H1 (cell line): ENCODE measurements at regions not wholly inside any gene's neighbourhood (a gene's known extent, or its start where the extent isn't known, plus 50 kb on each side); places are given as distances from the start of the nearest gene placed in this dataset.

Source experiments
- CTCF ChIA-PET: fragments of 300-600 bp; sonication (Branson Sonifier 250); formaldehyde crosslinking; loops from one replicate; lab custom pipeline; 2021; ENCODE audit not compliant: partially characterized antibody; lab: Charles Lee
- POLR2A ChIA-PET: fragments of 300-600 bp; sonication (Branson Sonifier 250); formaldehyde crosslinking; loops from one replicate; lab custom pipeline; 2021; ENCODE audit warnings: inconsistent platforms; ENCODE audit not compliant: partially characterized antibody; lab: Charles Lee
- DNase-seq, 2 experiments: peaks; one replicate each; pipeline versions ENCODE4 v3.0.0 to v3.0.0-alpha.2; 2010 to 2022; ENCODE audit warnings: low spot score in 2 of 2, low read depth in 1 of 2, mixed read lengths in 1 of 2
- FAIRE-seq: peaks from 2 replicates; lab custom pipeline; 2011; peaks lifted over from hg19 to GRCh38; lab: Jason Lieb, UNC
- H2AFZ ChIP-seq: 2 replicates; pipeline ENCODE4 v1.8.1; 2012; ENCODE audit warnings: low read length, inconsistent platforms
- H2AK5ac ChIP-seq: 2 replicates; pipeline ENCODE4 v1.6.1; 2013; ENCODE audit warnings: low read depth, low read length
- H2BK120ac ChIP-seq: replicated peaks from 2 replicates; pipeline ENCODE3; 2013; ENCODE audit warnings: low read depth, low read length, inconsistent platforms
- H2BK12ac ChIP-seq: 2 replicates; pipeline ENCODE4 v1.6.1; 2013; ENCODE audit warnings: low read depth, low read length
- H2BK15ac ChIP-seq: 2 replicates; pipeline ENCODE4 v1.6.1; 2013; ENCODE audit warnings: low read length
- H2BK20ac ChIP-seq: 2 replicates; pipeline ENCODE4 v1.6.1; 2013; ENCODE audit warnings: low read length
- H2BK5ac ChIP-seq: 2 replicates; pipeline ENCODE4 v1.6.1; 2013; ENCODE audit warnings: low read depth, low read length
- H3K14ac ChIP-seq: 2 replicates; pipeline ENCODE4 v1.6.1; 2013; ENCODE audit warnings: inconsistent platforms; ENCODE audit not compliant: insufficient read length
- H3K18ac ChIP-seq: 2 replicates; pipeline ENCODE4 v1.6.1; 2013; ENCODE audit warnings: low read length; ENCODE audit errors: extremely low read depth
- H3K23ac ChIP-seq: 2 replicates; pipeline ENCODE4 v1.6.1; 2013; ENCODE audit warnings: inconsistent platforms; ENCODE audit not compliant: insufficient read length
- H3K23me2 ChIP-seq: 2 replicates; pipeline ENCODE4 v1.6.1; 2013; ENCODE audit warnings: low read depth, low read length
- H3K27ac ChIP-seq: 2 replicates; pipeline ENCODE4 v1.6.1; 2011; ENCODE audit warnings: low read depth, low read length, inconsistent platforms
- H3K27me3 ChIP-seq, 4 experiments: replicated peaks in 1 of 4; 1 replicate in 1 of 4; 2 replicates in 3 of 4; pipeline versions ENCODE4 v1.6.1 to v1.8.1; 2011 to 2013; ENCODE audit warnings: low read length in 3 of 4, mild to moderate bottlenecking in 3 of 4, inconsistent platforms in 2 of 4, mixed read lengths in 2 of 4, moderate library complexity in 1 of 4; ENCODE audit not compliant: control insufficient read depth in 3 of 4, insufficient read depth in 3 of 4; ENCODE audit errors: extremely low read depth in 1 of 4
- H3K36me3 ChIP-seq, 4 experiments: 2 replicates each; pipeline versions ENCODE4 v1.6.1 to v1.8.1; 2011 to 2013; ENCODE audit warnings: mild to moderate bottlenecking in 4 of 4, low read length in 3 of 4, moderate library complexity in 2 of 4, control low read depth in 1 of 4, inconsistent platforms in 1 of 4; ENCODE audit not compliant: insufficient read depth in 4 of 4, control insufficient read depth in 2 of 4
- H3K4ac ChIP-seq: replicated peaks from 2 replicates; pipeline ENCODE3; 2013; ENCODE audit warnings: low read length, low read depth, mixed read lengths, inconsistent platforms; ENCODE audit not compliant: insufficient read length
- H3K4me1 ChIP-seq, 4 experiments: replicated peaks in 1 of 4; 1 replicate in 1 of 4; 2 replicates in 3 of 4; pipeline versions ENCODE4 v1.6.1 to v1.8.1; 2011 to 2013; ENCODE audit warnings: low read length in 3 of 4, inconsistent platforms in 2 of 4, mixed read lengths in 1 of 4; ENCODE audit not compliant: insufficient read depth in 4 of 4, control insufficient read depth in 3 of 4
- H3K4me2 ChIP-seq, 2 experiments: 2 replicates each; pipeline versions ENCODE4 v1.6.1 to v1.8.1; 2011 to 2013; ENCODE audit warnings: low read depth in 2 of 2, low read length in 2 of 2, control low read depth in 1 of 2, inconsistent platforms in 1 of 2, mild to moderate bottlenecking in 1 of 2; ENCODE audit not compliant: insufficient read depth in 1 of 2
- H3K4me3 ChIP-seq, 4 experiments: fragments of 200-600, 300-600 bp in 1 of 4; sonication (generic), shearing (Covaris generic), sonication (Bioruptor Twin) in 1 of 4; 2 replicates each; pipeline versions ENCODE4 v1.5.1 to v1.8.1; 2011 to 2016; ENCODE audit warnings: low read length in 4 of 4, low read depth in 3 of 4, control low read depth in 2 of 4, inconsistent platforms in 2 of 4, mild to moderate bottlenecking in 2 of 4, mixed read lengths in 1 of 4, moderate library complexity in 1 of 4; ENCODE audit not compliant: insufficient read depth in 2 of 4; ENCODE audit errors: extremely low read depth in 1 of 4
- H3K56ac ChIP-seq: replicated peaks from 2 replicates; pipeline ENCODE3; 2013; ENCODE audit warnings: low read depth, mild to moderate bottlenecking, mixed read lengths, low read length, inconsistent platforms; ENCODE audit not compliant: insufficient read length
- H3K79me1 ChIP-seq: 2 replicates; pipeline ENCODE4 v1.6.1; 2013; ENCODE audit warnings: low read depth, low read length, control low read depth
- H3K79me2 ChIP-seq, 2 experiments: 2 replicates each; pipeline versions ENCODE4 v1.6.1 to v1.8.1; 2012 to 2013; ENCODE audit warnings: low read length in 2 of 2, mild to moderate bottlenecking in 2 of 2, inconsistent platforms in 1 of 2; ENCODE audit not compliant: insufficient read depth in 2 of 2, control insufficient read depth in 1 of 2
- H3K9ac ChIP-seq, 4 experiments: replicated peaks in 1 of 4; 1 replicate in 1 of 4; 2 replicates in 3 of 4; pipeline versions ENCODE4 v1.6.1 to v1.8.1; 2011 to 2013; ENCODE audit warnings: low read depth in 3 of 4, low read length in 3 of 4, control low read depth in 2 of 4, mild to moderate bottlenecking in 2 of 4, moderate library complexity in 2 of 4, inconsistent platforms in 1 of 4; ENCODE audit errors: extremely low read depth in 1 of 4
- H3K9me3 ChIP-seq, 2 experiments: 2 replicates each; pipeline versions ENCODE4 v1.6.1 to v1.8.1; 2012 to 2013; ENCODE audit warnings: mild to moderate bottlenecking in 2 of 2, moderate library complexity in 2 of 2, control low read depth in 1 of 2, inconsistent platforms in 1 of 2, low read depth in 1 of 2, low read length in 1 of 2, mixed read lengths in 1 of 2; ENCODE audit not compliant: insufficient read depth in 2 of 2
- H4K20me1 ChIP-seq, 2 experiments: replicated peaks in 1 of 2; 2 replicates each; pipeline versions ENCODE3 to v1.8.1; 2011 to 2013; ENCODE audit warnings: inconsistent platforms in 2 of 2, low read length in 2 of 2, mild to moderate bottlenecking in 1 of 2; ENCODE audit not compliant: insufficient read depth in 2 of 2, control insufficient read depth in 1 of 2
- H4K5ac ChIP-seq: 2 replicates; pipeline ENCODE4 v1.6.1; 2013; ENCODE audit warnings: low read length, low read depth, mixed read lengths, inconsistent platforms; ENCODE audit not compliant: insufficient read length
- H4K8ac ChIP-seq: 2 replicates; pipeline ENCODE4 v1.8.0; 2013; ENCODE audit warnings: mild to moderate bottlenecking, moderate library complexity, low read length, inconsistent platforms; ENCODE audit not compliant: insufficient read depth; ENCODE audit errors: extremely low read depth
- H4K91ac ChIP-seq: replicated peaks from 2 replicates; pipeline ENCODE3; 2013; ENCODE audit warnings: low read length, mixed read lengths, inconsistent platforms; ENCODE audit not compliant: insufficient read length
- CBX8 ChIP-seq: fragments of 300-800, 300-1000 bp; sonication (generic); IDR thresholded peaks from 2 replicates; pipeline ENCODE4 v1.7.1; 2016; ENCODE audit warnings: low read depth, low read length, borderline replicate concordance
- GTF2F1 ChIP-seq: IDR thresholded peaks from 2 replicates; pipeline ENCODE4 v1.6.1; 2012; ENCODE audit warnings: low read depth, low read length, improper control_type of control experiment, borderline replicate concordance
- SIRT6 ChIP-seq: IDR thresholded peaks from one replicate; pipeline ENCODE4 v1.7.1; 2012; ENCODE audit warnings: low read length, inconsistent platforms
- SP1 ChIP-seq: IDR thresholded peaks from 2 replicates; pipeline ENCODE4 v1.6.1; 2011; ENCODE audit warnings: low read depth, low read length
- WGBS, 2 experiments: shearing (Covaris generic) in 1 of 2; methylation state at CpG; one replicate each; pipeline versions ENCODE4 v1.1.6 to v1.1.7; 2013 to 2015; ENCODE audit warnings: low lambda C conversion rate in 2 of 2, mixed read lengths in 2 of 2, inconsistent platforms in 1 of 2, low coverage in 1 of 2, missing lambda C conversion rate in 1 of 2; ENCODE audit not compliant: insufficient replicate concordance in 2 of 2, insufficient coverage in 1 of 2, insufficient read length in 1 of 2; ENCODE audit errors: extremely low coverage in 1 of 2, missing lambda C conversion rate in 1 of 2; 5-methylcytosine and 5-hydroxymethylcytosine counted together

DNA sequence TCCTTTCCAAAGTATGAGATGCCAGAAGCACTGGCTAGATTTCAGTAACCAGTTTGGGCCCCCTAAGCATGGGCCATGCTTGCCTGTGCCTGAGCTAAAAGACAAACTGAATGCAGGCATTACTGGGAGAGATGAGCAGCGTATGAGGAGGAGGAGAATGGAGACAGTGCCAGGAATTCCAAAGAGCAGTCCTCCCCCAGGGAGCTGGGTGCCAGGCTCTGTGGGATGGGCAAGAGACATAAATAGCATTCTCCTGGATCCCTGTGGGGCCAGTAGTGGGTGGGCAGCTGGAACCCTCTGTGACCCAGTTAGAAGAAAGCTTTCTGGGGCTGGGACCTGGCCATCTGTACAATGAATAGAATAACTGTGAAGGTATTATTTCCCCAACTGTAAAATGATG is 235.6 kb downstream of the KCNA4 start:
- H3K4ac ChIP-seq, result no peak overlapping the region
- no peaks in the 10 kb centered on the region for H4K20me1 ChIP-seq
- no peak overlapping the region for H4K8ac ChIP-seq
- POLR2A ChIA-PET, result no interaction called here
- no peak overlapping the region for H2BK12ac ChIP-seq
- no peak overlapping the region for H2BK5ac ChIP-seq
- peaks cover 0 to 10% (median 2%) of the 10 kb centered on the region in 4 experiments; a peak in 2 of 7 replicates for H3K4me1 ChIP-seq
- H3K27ac ChIP-seq, result no peak overlapping the region
- CTCF ChIA-PET, result interaction anchor here (0.6 to 1.0 kb wide), 5 partner anchors 26 to 460 kb away, joined by 3 read pairs; no protein-coding TSS in a partner anchor
- no peak overlapping the region for H3K18ac ChIP-seq
- 100% methylated on average over 1 of the region's 1 CpG; no CpG with 5 or more reads in 1 of the 2 experiments for WGBS, 2 experiments
- no peak overlapping the region for H2BK20ac ChIP-seq
- H2BK120ac ChIP-seq, result no peak overlapping the region
- 0 out of 4 replicates have a peak overlapping the region, but pooled peaks of 1 of the 2 experiments have one; percentile 21 for H3K4me2 ChIP-seq
- no peaks in the 10 kb centered on the region for H3K9me3 ChIP-seq
- no peaks in the 10 kb centered on the region for H3K79me2 ChIP-seq
- no peak overlapping the region for H2AK5ac ChIP-seq
- no peak overlapping the region for H3K23ac ChIP-seq
- H3K36me3 ChIP-seq, result no peaks in the 10 kb centered on the region
- no peak overlapping the region for H3K14ac ChIP-seq
- H2AFZ ChIP-seq, result peak overlapping the region; percentile 87; the same call in 1 of the 2 replicates
- H3K4me3 ChIP-seq, result no peak overlapping the region
- no peaks in the 10 kb centered on the region for H3K23me2 ChIP-seq
- H3K27me3 ChIP-seq, result no peaks in the 10 kb centered on the region
- no peak overlapping the region for H3K9ac ChIP-seq
- H4K91ac ChIP-seq, result no peak overlapping the region
- FAIRE-seq, result no peak
- no peak overlapping the region for H3K56ac ChIP-seq
- no peak overlapping the region for H4K5ac ChIP-seq
- no peak for DNase-seq
- H3K79me1 ChIP-seq, result no peaks in the 10 kb centered on the region
- H2BK15ac ChIP-seq, result no peak overlapping the region
- TF ChIP-seq SIRT6 (no peak), SP1 (no peak), CBX8 (no peak), GTF2F1 (no peak)
